ENCODE measurements at regions not wholly inside any gene's neighbourhood (a gene's known extent, or its start where the extent isn't known, plus 50 kb on each side); places are given as distances from the start of the nearest gene placed in this dataset.

- CTCF ChIA-PET, result no interaction called here
- POLR2A ChIA-PET, result no interaction called here
- TF ChIP-seq ZBTB8A (tag by site-specific recombination; IDR thresholded peaks at IDR 0.05) (no peak), ZNF76 (tag by site-specific recombination; IDR thresholded peaks at IDR 0.05; ENCODE audit: borderline replicate concordance, low read depth) (no peak), ZNF791 (tag by site-specific recombination; IDR thresholded peaks at IDR 0.05) (no peak), ZBTB7A (tag by site-specific recombination; IDR thresholded peaks at IDR 0.05; ENCODE audit: low read depth) (no peak), ZNF16 (tag by site-specific recombination; IDR thresholded peaks at IDR 0.05; ENCODE audit: low read depth) (no peak), ZNF626 (tag by site-specific recombination; IDR thresholded peaks at IDR 0.05) (no peak), KLF9 (tag by site-specific recombination; IDR thresholded peaks at IDR 0.05; ENCODE audit: low read depth) (no peak), ZNF449 (tag by site-specific recombination; IDR thresholded peaks at IDR 0.05) (no peak), ZNF501 (tag by site-specific recombination; IDR thresholded peaks at IDR 0.05) (no peak), FEZF1 (tag by site-specific recombination; IDR thresholded peaks at IDR 0.05) (no peak), ZNF184 (tag by site-specific recombination; IDR thresholded peaks at IDR 0.05) (no peak)
- TF ChIP-seq, protein P1, sequence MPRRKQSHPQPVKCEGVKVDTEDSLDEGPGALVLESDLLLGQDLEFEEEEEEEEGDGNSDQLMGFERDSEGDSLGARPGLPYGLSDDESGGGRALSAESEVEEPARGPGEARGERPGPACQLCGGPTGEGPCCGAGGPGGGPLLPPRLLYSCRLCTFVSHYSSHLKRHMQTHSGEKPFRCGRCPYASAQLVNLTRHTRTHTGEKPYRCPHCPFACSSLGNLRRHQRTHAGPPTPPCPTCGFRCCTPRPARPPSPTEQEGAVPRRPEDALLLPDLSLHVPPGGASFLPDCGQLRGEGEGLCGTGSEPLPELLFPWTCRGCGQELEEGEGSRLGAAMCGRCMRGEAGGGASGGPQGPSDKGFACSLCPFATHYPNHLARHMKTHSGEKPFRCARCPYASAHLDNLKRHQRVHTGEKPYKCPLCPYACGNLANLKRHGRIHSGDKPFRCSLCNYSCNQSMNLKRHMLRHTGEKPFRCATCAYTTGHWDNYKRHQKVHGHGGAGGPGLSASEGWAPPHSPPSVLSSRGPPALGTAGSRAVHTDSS (tag by site-specific recombination; IDR thresholded peaks at IDR 0.05), result no peak
- TF ChIP-seq, protein P2, sequence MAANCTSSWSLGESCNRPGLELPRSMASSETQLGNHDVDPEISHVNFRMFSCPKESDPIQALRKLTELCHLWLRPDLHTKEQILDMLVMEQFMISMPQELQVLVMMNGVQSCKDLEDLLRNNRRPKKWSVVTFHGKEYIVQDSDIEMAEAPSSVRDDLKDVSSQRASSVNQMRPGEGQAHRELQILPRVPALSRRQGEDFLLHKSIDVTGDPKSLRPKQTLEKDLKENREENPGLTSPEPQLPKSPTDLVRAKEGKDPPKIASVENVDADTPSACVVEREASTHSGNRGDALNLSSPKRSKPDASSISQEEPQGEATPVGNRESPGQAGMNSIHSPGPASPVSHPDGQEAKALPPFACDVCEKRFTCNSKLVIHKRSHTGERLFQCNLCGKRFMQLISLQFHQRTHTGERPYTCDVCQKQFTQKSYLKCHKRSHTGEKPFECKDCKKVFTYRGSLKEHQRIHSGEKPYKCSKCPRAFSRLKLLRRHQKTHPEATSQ (tag by site-specific recombination; IDR thresholded peaks at IDR 0.05), result no peak
- TF ChIP-seq, protein P3, sequence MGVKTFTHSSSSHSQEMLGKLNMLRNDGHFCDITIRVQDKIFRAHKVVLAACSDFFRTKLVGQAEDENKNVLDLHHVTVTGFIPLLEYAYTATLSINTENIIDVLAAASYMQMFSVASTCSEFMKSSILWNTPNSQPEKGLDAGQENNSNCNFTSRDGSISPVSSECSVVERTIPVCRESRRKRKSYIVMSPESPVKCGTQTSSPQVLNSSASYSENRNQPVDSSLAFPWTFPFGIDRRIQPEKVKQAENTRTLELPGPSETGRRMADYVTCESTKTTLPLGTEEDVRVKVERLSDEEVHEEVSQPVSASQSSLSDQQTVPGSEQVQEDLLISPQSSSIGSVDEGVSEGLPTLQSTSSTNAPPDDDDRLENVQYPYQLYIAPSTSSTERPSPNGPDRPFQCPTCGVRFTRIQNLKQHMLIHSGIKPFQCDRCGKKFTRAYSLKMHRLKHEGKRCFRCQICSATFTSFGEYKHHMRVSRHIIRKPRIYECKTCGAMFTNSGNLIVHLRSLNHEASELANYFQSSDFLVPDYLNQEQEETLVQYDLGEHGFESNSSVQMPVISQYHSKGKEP (tag by site-specific recombination; IDR thresholded peaks at IDR 0.05), result no peak
- no peaks in the 10 kb centered on the region for H3K9me3 ChIP-seq (ENCODE audit: control insufficient read depth, insufficient read depth, low read depth, low read length)
- no peak overlapping the region for H3K27ac ChIP-seq (ENCODE audit: extremely low read depth, low read depth, low read length)
- H3K4me1 ChIP-seq (ENCODE audit: control insufficient read depth, insufficient read depth, low read length), result no peaks in the 10 kb centered on the region
- H3K36me3 ChIP-seq (ENCODE audit: control insufficient read depth in 2 of 2, insufficient read depth in 1 of 2, low read length in 2 of 2), result no peaks in the 10 kb centered on the region
- H3K4me3 ChIP-seq (ENCODE audit: low read depth, low read length), result no peak overlapping the region
These were observed 1033.9 kb downstream of the TYW1 start for GRCh38 chr7:68030530-68030929.

DNA sequence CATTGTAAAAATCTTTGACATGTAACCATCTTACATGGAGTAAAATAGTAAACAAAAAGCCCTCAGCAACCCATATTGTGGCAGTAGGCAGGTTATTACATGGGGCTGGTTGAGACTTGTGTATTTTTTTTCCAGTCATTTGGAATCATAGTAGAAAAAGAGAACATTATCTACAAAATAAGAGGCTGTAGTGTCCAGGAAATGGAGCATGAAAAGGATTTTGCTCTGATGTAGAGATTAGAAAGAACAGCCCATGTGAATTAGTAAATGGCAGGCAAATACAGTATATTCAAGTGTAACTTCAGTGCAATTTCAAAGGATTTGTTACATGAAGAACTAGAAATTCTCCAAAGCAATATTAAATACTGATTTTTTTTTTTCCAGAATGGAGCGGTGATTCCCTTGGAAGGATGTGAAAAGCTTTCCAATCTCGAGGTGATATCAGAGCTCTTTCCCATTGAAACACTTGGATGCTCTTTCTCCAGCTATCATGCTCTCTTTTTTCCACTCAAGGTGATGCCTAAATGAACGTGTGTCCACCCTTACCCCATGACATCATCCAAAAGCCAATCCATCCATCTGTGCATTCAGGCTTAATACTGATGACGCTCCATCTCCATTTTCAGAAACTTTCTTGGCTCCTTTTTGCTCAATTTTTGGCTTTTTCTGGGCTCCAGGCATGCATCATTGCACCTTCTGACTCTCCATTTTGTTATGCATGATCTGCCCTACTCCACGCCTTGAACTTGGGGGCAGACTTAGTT lies 1034.7 kb downstream of the TYW1 start:
- H3K4me1 ChIP-seq (ENCODE audit: control insufficient read depth, insufficient read depth, low read length), result no peaks in the 10 kb centered on the region
- H3K36me3 ChIP-seq (ENCODE audit: control insufficient read depth in 2 of 2, insufficient read depth in 1 of 2, low read length in 2 of 2), result no peaks in the 10 kb centered on the region
- H3K9me3 ChIP-seq (ENCODE audit: control insufficient read depth, insufficient read depth, low read depth, low read length), result no peaks in the 10 kb centered on the region
- POLR2A ChIA-PET, result no interaction called here
- H3K4me3 ChIP-seq (ENCODE audit: low read depth, low read length), result no peak overlapping the region
- H3K27ac ChIP-seq (ENCODE audit: extremely low read depth, low read depth, low read length), result no peak overlapping the region
- CTCF ChIA-PET, result no interaction called here
- TF ChIP-seq ZNF138 (tag by site-specific recombination; IDR thresholded peaks at IDR 0.05; ENCODE audit: borderline replicate concordance) (no peak), ZNF510 (tag by site-specific recombination; IDR thresholded peaks at IDR 0.05; ENCODE audit: insufficient replicate concordance) (no peak), ZNF501 (tag by site-specific recombination; IDR thresholded peaks at IDR 0.05) (no peak), ZNF366 (tag by site-specific recombination; conservative IDR thresholded peaks at IDR 0.05) (no peak), ZSCAN16 (tag by site-specific recombination; IDR thresholded peaks at IDR 0.05) (no peak), KLF17 (tag by site-specific recombination; IDR thresholded peaks at IDR 0.05) (no peak), ZIC2 (tag by site-specific recombination; IDR thresholded peaks at IDR 0.05) (no peak), ZSCAN30 (tag by site-specific recombination; IDR thresholded peaks at IDR 0.05) (no peak), SP2 (tag by site-specific recombination; IDR thresholded peaks at IDR 0.05) (no peak), ZNF629 (tag by site-specific recombination; IDR thresholded peaks at IDR 0.05) (no peak), ZNF184 (tag by site-specific recombination; IDR thresholded peaks at IDR 0.05) (no peak)
- TF ChIP-seq, protein P4, sequence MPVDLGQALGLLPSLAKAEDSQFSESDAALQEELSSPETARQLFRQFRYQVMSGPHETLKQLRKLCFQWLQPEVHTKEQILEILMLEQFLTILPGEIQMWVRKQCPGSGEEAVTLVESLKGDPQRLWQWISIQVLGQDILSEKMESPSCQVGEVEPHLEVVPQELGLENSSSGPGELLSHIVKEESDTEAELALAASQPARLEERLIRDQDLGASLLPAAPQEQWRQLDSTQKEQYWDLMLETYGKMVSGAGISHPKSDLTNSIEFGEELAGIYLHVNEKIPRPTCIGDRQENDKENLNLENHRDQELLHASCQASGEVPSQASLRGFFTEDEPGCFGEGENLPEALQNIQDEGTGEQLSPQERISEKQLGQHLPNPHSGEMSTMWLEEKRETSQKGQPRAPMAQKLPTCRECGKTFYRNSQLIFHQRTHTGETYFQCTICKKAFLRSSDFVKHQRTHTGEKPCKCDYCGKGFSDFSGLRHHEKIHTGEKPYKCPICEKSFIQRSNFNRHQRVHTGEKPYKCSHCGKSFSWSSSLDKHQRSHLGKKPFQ (tag by site-specific recombination; IDR thresholded peaks at IDR 0.05), result no peak
- TF ChIP-seq, protein P5, sequence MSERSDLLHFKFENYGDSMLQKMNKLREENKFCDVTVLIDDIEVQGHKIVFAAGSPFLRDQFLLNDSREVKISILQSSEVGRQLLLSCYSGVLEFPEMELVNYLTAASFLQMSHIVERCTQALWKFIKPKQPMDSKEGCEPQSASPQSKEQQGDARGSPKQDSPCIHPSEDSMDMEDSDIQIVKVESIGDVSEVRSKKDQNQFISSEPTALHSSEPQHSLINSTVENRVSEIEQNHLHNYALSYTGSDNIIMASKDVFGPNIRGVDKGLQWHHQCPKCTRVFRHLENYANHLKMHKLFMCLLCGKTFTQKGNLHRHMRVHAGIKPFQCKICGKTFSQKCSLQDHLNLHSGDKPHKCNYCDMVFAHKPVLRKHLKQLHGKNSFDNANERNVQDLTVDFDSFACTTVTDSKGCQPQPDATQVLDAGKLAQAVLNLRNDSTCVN (tag by site-specific recombination; optimal IDR thresholded peaks at IDR 0.05), result no peak

All from HEK293 (cell line).